ENCODE measurements at regions not wholly inside any gene's neighbourhood (a gene's known extent, or its start where the extent isn't known, plus 50 kb on each side); places are given as distances from the start of the nearest gene placed in this dataset.
A peak's percentile ranks its signal among the peaks of the same experiment; 100 is the strongest.
"Not testable (repeated sequence)": the region's sequence is repeated elsewhere in the genome, so short reads cannot be mapped to it uniquely, and the experiment has no call there.

- no peak for DNase-seq (ENCODE audit: low read depth)
- H3K4me3 ChIP-seq (ENCODE audit: low read length), result no peak overlapping the region
- TF ChIP-seq, protein P1, sequence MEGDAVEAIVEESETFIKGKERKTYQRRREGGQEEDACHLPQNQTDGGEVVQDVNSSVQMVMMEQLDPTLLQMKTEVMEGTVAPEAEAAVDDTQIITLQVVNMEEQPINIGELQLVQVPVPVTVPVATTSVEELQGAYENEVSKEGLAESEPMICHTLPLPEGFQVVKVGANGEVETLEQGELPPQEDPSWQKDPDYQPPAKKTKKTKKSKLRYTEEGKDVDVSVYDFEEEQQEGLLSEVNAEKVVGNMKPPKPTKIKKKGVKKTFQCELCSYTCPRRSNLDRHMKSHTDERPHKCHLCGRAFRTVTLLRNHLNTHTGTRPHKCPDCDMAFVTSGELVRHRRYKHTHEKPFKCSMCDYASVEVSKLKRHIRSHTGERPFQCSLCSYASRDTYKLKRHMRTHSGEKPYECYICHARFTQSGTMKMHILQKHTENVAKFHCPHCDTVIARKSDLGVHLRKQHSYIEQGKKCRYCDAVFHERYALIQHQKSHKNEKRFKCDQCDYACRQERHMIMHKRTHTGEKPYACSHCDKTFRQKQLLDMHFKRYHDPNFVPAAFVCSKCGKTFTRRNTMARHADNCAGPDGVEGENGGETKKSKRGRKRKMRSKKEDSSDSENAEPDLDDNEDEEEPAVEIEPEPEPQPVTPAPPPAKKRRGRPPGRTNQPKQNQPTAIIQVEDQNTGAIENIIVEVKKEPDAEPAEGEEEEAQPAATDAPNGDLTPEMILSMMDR (conservative IDR thresholded peaks at IDR 0.05; ENCODE audit: low read depth, low read length), result no peak
Measured at GRCh38 chr4:79827283-79827682, 245.7 kb downstream of the ANTXR2 start.

DNA sequence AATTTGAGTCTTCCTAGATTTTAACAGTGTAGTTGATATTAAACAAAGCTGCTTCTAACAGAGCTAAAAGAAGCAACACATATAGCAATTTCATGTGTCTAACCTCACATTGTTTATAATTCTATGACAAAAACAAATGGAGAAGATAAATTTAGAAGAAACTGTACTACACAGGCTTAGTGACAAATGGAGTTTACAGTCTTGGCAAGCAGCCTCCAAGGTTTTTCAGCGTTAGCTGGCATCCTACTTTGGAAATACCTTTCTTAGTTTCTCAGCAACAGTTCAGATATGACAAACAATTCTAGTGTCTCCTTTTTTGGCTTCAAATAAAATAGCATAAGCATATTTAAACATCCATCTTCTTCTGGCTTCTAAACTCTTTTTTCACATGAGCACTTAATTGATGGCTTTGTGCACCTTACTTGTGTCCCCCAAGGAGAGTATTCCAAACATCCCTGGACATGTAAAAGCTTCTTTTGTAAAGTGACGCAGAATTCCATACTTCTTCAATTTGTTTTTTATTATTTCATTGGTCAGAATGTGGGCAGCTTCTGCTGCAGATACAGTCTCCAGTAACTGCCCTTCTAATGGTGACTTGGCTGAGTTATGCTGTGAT lies 249.8 kb downstream of the ANTXR2 start:
- TF ChIP-seq, protein P1 (conservative IDR thresholded peaks at IDR 0.05; ENCODE audit: low read depth, low read length), result no peak
- DNase-seq (ENCODE audit: low read depth), result peak; percentile 30
- H3K4me3 ChIP-seq (ENCODE audit: low read length), result no peak overlapping the region

GRCh38 chr4:79820427-79820826 lies 252.6 kb downstream of the ANTXR2 start:
- no peak for DNase-seq (ENCODE audit: low read depth)
- H3K4me3 ChIP-seq (ENCODE audit: low read length), result no peak overlapping the region
- TF ChIP-seq, protein P1 (conservative IDR thresholded peaks at IDR 0.05; ENCODE audit: low read depth, low read length), result no peak

- DNase-seq (ENCODE audit: low read depth); H3K4me3 ChIP-seq (ENCODE audit: low read length): not testable (repeated sequence)
Measured at GRCh38 chr4:79807933-79808332, 265.1 kb downstream of the ANTXR2 start.

- TF ChIP-seq, protein P1 (conservative IDR thresholded peaks at IDR 0.05; ENCODE audit: low read depth, low read length), result no peak
- H3K4me3 ChIP-seq (ENCODE audit: low read length), result no peak overlapping the region
- no peak for DNase-seq (ENCODE audit: low read depth)
Measured at GRCh38 chr4:79798047-79798446, 275.0 kb downstream of the ANTXR2 start.

DNA sequence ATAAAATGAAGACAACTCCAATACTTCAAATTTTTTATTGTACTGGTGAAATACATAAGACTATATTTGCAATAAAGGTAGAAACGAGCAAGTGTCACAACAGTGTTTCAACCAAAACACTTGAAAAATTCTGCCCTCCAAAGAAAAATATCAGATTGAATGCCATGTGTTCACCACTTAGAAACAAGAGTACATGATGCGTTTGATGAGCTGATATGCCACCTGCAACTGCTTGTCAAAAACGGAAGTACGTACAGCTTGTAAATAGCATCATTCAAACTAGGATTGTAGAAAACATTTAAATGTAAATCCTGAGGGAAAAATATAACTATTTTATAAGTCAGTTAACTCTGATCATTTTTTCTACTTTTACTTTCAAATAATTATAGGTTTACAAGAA lies 276.1 kb downstream of the ANTXR2 start:
- H3K4me3 ChIP-seq (ENCODE audit: low read length), result no peak overlapping the region
- TF ChIP-seq, protein P1 (conservative IDR thresholded peaks at IDR 0.05; ENCODE audit: low read depth, low read length), result no peak
- no peak for DNase-seq (ENCODE audit: low read depth)

- TF ChIP-seq, protein P1 (conservative IDR thresholded peaks at IDR 0.05; ENCODE audit: low read depth, low read length), result no peak
- no peak for DNase-seq (ENCODE audit: low read depth)
- H3K4me3 ChIP-seq (ENCODE audit: low read length), result no peak overlapping the region
Measured at GRCh38 chr4:79788884-79789283, 284.1 kb downstream of the ANTXR2 start.

Data from retinal pigment epithelial cell (primary cell).